HG03175 (cell line): ENCODE measurements at regions not wholly inside any gene's neighbourhood (a gene's known extent, or its start where the extent isn't known, plus 50 kb on each side); places are given as distances from the start of the nearest gene placed in this dataset.
"Not testable (repeated sequence)": the region's sequence is repeated elsewhere in the genome, so short reads cannot be mapped to it uniquely, and the experiment has no call there.

Source experiments
- ATAC-seq: cut with Tn5 transposase; IDR thresholded peaks from one replicate; pipeline ENCODE4 v1.9.1; 2021; ENCODE audit warnings: mild to moderate bottlenecking, moderate library complexity; ENCODE audit not compliant: unreplicated experiment

- not testable (repeated sequence) for ATAC-seq
These were observed 1368.7 kb downstream of the CDH12 start for GRCh38 chr5:21484498-21484889.

GRCh38 chr5:21483790-21484497, 1369.2 kb downstream of the CDH12 start:
- ATAC-seq = not testable (repeated sequence)

GRCh38 chr5:21482983-21483650, 1370.0 kb downstream of the CDH12 start:
- not testable (repeated sequence) for ATAC-seq

GRCh38 chr5:21482522-21482921, 1370.6 kb downstream of the CDH12 start:
- not testable (repeated sequence) for ATAC-seq

- not testable (repeated sequence) for ATAC-seq
These were observed 1371.5 kb downstream of the CDH12 start for GRCh38 chr5:21481320-21482270.

GRCh38 chr5:21480054-21480453, 1373.1 kb downstream of the CDH12 start:
- ATAC-seq = not testable (repeated sequence)

- ATAC-seq = not testable (repeated sequence)
These were observed 1379.2 kb downstream of the CDH12 start for GRCh38 chr5:21473981-21474380.

- ATAC-seq = not testable (repeated sequence)
These were observed 1379.7 kb downstream of the CDH12 start for GRCh38 chr5:21473436-21473835.

GRCh38 chr5:21471691-21472090, 1381.5 kb downstream of the CDH12 start:
- not testable (repeated sequence) for ATAC-seq

GRCh38 chr5:21469523-21470101, 1383.5 kb downstream of the CDH12 start:
- not testable (repeated sequence) for ATAC-seq

GRCh38 chr5:21467544-21467943, 1385.6 kb downstream of the CDH12 start:
- not testable (repeated sequence) for ATAC-seq

GRCh38 chr5:21459744-21460073, 1393.4 kb downstream of the CDH12 start:
- not testable (repeated sequence) for ATAC-seq

GRCh38 chr5:21452449-21452848, 1400.7 kb downstream of the CDH12 start:
- no peak for ATAC-seq

GRCh38 chr5:21432646-21433045, 1420.5 kb downstream of the CDH12 start:
- no peak for ATAC-seq

- no peak for ATAC-seq
These were observed 1428.2 kb downstream of the CDH12 start for GRCh38 chr5:21424907-21425306.

GRCh38 chr5:21419383-21419782, 1431.4 kb upstream of the CDH18 start:
- no peak for ATAC-seq

- ATAC-seq = not testable (repeated sequence)
These were observed 1414.1 kb upstream of the CDH18 start for GRCh38 chr5:21402089-21402488.

GRCh38 chr5:21398511-21398910, 1410.5 kb upstream of the CDH18 start:
- ATAC-seq = no peak

GRCh38 chr5:21397693-21398092, 1409.7 kb upstream of the CDH18 start:
- ATAC-seq = no peak

GRCh38 chr5:21391506-21391905, 1403.5 kb upstream of the CDH18 start:
- ATAC-seq = no peak

- ATAC-seq = not testable (repeated sequence)
These were observed 1372.8 kb upstream of the CDH18 start for GRCh38 chr5:21360754-21361153.
